IMR-90 (cell line): ENCODE measurements at regions not wholly inside any gene's neighbourhood (a gene's known extent, or its start where the extent isn't known, plus 50 kb on each side); places are given as distances from the start of the nearest gene placed in this dataset.

Experiments used
- ATAC-seq: fragments of 200-7000 bp; cut with Tn5 transposase; 2 replicates; pipeline ENCODE4 v1.9.1; 2020; ENCODE audit warnings: low read depth, mild to moderate bottlenecking, moderate library complexity
- BruUV-seq: library from RNA; stranded (reverse); fragments of 400-500 nt; replicated peaks from 2 replicates; lab custom pipeline; 2021; lab: Mats Ljungman, UMichigan
- CTCF ChIA-PET: fragments of 300-600 bp; formaldehyde crosslinking; extraction: SDS; loops from one replicate; lab custom pipeline; 2021; ENCODE audit warnings: antibody characterized with exemption; lab: Yijun Ruan, JAX
- POLR2A ChIA-PET: fragments of 300-600 bp; sonication (Branson Sonifier 250); formaldehyde crosslinking; loops from one replicate; lab custom pipeline; 2022; ENCODE audit warnings: antibody characterized with exemption; ENCODE audit not compliant: unreplicated experiment; lab: Charles Lee
- DNase-seq: peaks from one replicate; pipeline ENCODE4 v3.0.0; 2013
- H2AFZ ChIP-seq: replicated peaks from 2 replicates; pipeline ENCODE3; 2013; ENCODE audit warnings: low read length, mild to moderate bottlenecking; ENCODE audit not compliant: poor library complexity
- H2AK5ac ChIP-seq: 2 replicates; pipeline ENCODE4 v1.6.1; 2013; ENCODE audit warnings: low read depth, low read length, inconsistent platforms
- H2AK9ac ChIP-seq: replicated peaks from 2 replicates; pipeline ENCODE3; 2013; ENCODE audit warnings: mild to moderate bottlenecking, low read depth, low read length, moderate library complexity; ENCODE audit not compliant: poor library complexity
- H2BK120ac ChIP-seq: 2 replicates; pipeline ENCODE4 v1.6.1; 2013; ENCODE audit warnings: low read depth, low read length, inconsistent platforms
- H2BK15ac ChIP-seq: 3 replicates; pipeline ENCODE4 v1.6.1; 2013; ENCODE audit warnings: low read depth, low read length, inconsistent platforms
- H2BK20ac ChIP-seq: 2 replicates; pipeline ENCODE4 v1.6.1; 2013; ENCODE audit warnings: low read depth, mild to moderate bottlenecking, inconsistent platforms, low read length, moderate library complexity
- H2BK5ac ChIP-seq: 2 replicates; pipeline ENCODE4 v1.6.1; 2013; ENCODE audit warnings: mild to moderate bottlenecking, low read depth, low read length, inconsistent platforms; ENCODE audit not compliant: poor library complexity, severe bottlenecking
- H3K14ac ChIP-seq: replicated peaks from 2 replicates; pipeline ENCODE4 v1.6.1; 2013; ENCODE audit warnings: low read depth, low read length, inconsistent platforms
- H3K18ac ChIP-seq: 2 replicates; pipeline ENCODE4 v1.6.1; 2013; ENCODE audit warnings: low read depth, low read length, control low read depth
- H3K23ac ChIP-seq: 2 replicates; pipeline ENCODE4 v1.6.1; 2013; ENCODE audit warnings: low read depth, low read length, inconsistent platforms
- H3K27ac ChIP-seq: 2 replicates; pipeline ENCODE4 v1.5.1; 2013; ENCODE audit warnings: mild to moderate bottlenecking, control low read depth, low read length; ENCODE audit not compliant: insufficient read depth
- H3K27me3 ChIP-seq: 2 replicates; pipeline ENCODE4 v1.6.1; 2013; ENCODE audit warnings: low read length; ENCODE audit not compliant: control insufficient read depth, insufficient read depth
- H3K36me3 ChIP-seq: 2 replicates; pipeline ENCODE4 v1.6.1; 2013; ENCODE audit warnings: low read length, mixed read lengths; ENCODE audit not compliant: control insufficient read depth, insufficient read depth
- H3K4ac ChIP-seq: 2 replicates; pipeline ENCODE4 v1.6.1; 2013; ENCODE audit warnings: low read depth, low read length, inconsistent platforms
- H3K4me1 ChIP-seq: 2 replicates; pipeline ENCODE4 v1.6.1; 2013; ENCODE audit warnings: low read length, mixed read lengths; ENCODE audit not compliant: control insufficient read depth, insufficient read depth
- H3K4me2 ChIP-seq: 2 replicates; pipeline ENCODE4 v1.6.1; 2013; ENCODE audit warnings: low read depth, mild to moderate bottlenecking, control low read depth, low read length, moderate library complexity
- H3K4me3 ChIP-seq: 2 replicates; pipeline ENCODE4 v1.5.1; 2013; ENCODE audit warnings: low read depth, mild to moderate bottlenecking, control low read depth, low read length, moderate library complexity; ENCODE audit not compliant: insufficient read depth
- H3K56ac ChIP-seq: 2 replicates; pipeline ENCODE4 v1.6.1; 2013; ENCODE audit warnings: low read length, inconsistent platforms; ENCODE audit not compliant: insufficient read depth; ENCODE audit errors: extremely low read depth
- H3K79me1 ChIP-seq, 2 experiments: 2 replicates each; pipeline ENCODE4 v1.6.1; 2013; ENCODE audit warnings: low read length in 2 of 2, inconsistent platforms in 1 of 2, low read depth in 1 of 2
- H3K9ac ChIP-seq: 2 replicates; pipeline ENCODE4 v1.6.1; 2013; ENCODE audit warnings: low read depth, low read length, control low read depth
- H3K9me1 ChIP-seq: 2 replicates; pipeline ENCODE4 v1.6.1; 2013; ENCODE audit warnings: low read length, inconsistent platforms; ENCODE audit not compliant: insufficient read depth
- H3K9me3 ChIP-seq: 2 replicates; pipeline ENCODE4 v1.6.1; 2013; ENCODE audit warnings: low read length; ENCODE audit not compliant: control insufficient read depth, insufficient read depth
- H4K20me1 ChIP-seq: 2 replicates; pipeline ENCODE4 v1.6.1; 2013; ENCODE audit warnings: low read length, inconsistent platforms; ENCODE audit not compliant: insufficient read depth
- H4K5ac ChIP-seq: 2 replicates; pipeline ENCODE4 v1.6.1; 2013; ENCODE audit warnings: mild to moderate bottlenecking, low read depth, low read length, control low read depth
- H4K8ac ChIP-seq, 2 experiments: 2 replicates each; pipeline ENCODE4 v1.6.1; 2013; ENCODE audit warnings: low read depth in 2 of 2, low read length in 2 of 2, control low read depth in 1 of 2, inconsistent platforms in 1 of 2
- H4K91ac ChIP-seq: 2 replicates; pipeline ENCODE4 v1.6.1; 2013; ENCODE audit warnings: low read depth, low read length, inconsistent platforms; ENCODE audit not compliant: insufficient read depth
- CHD1 ChIP-seq: IDR thresholded peaks from 2 replicates; pipeline ENCODE4 v1.6.1; 2012; ENCODE audit warnings: low read depth, low read length, improper control_type of control experiment
- FOS ChIP-seq: fragments of 150-350 bp; IDR thresholded peaks from 2 replicates; pipeline ENCODE4 v1.6.1; 2016; ENCODE audit warnings: low read depth, low read length
- POLR2A ChIP-seq: IDR thresholded peaks from 2 replicates; pipeline ENCODE4 v1.6.1; 2012; ENCODE audit warnings: mild to moderate bottlenecking, low read depth, low read length
- WGBS, 2 experiments: methylation state at CpG; one replicate each; pipeline versions ENCODE4 v1.1.5 to v1.1.7; 2013; ENCODE audit warnings: missing lambda C conversion rate in 2 of 2; ENCODE audit not compliant: insufficient read length in 1 of 2; ENCODE audit errors: extremely low coverage in 2 of 2; 5-methylcytosine and 5-hydroxymethylcytosine counted together
- dilution Hi-C: fragments of 300-500 bp; cut with HindIII; formaldehyde crosslinking; loops from one replicate; pipeline ENCODE4 v1.14.3; 2018; ENCODE audit warnings: low sequenced_read_pairs; ENCODE audit not compliant: unreplicated experiment
- in situ Hi-C: fragments of 300-500 bp; cut with MboI; formaldehyde crosslinking; loops from 3 replicates; pipeline ENCODE4 v1.14.3; 2019; ENCODE audit warnings: low sequenced_read_pairs, inconsistent platforms, mixed read lengths
- intact Hi-C: fragments of 100-400 bp; cut with micrococcal nuclease; formaldehyde crosslinking; loops from 2 replicates; pipeline ENCODE4 v1.10.0; 2022
- TF ChIP-seq, protein P1 (sequence below): conservative IDR thresholded peaks from 2 replicates; pipeline ENCODE4 v1.5.1; 2012; ENCODE audit warnings: mild to moderate bottlenecking, low read depth, low read length, improper control_type of control experiment

DNA sequence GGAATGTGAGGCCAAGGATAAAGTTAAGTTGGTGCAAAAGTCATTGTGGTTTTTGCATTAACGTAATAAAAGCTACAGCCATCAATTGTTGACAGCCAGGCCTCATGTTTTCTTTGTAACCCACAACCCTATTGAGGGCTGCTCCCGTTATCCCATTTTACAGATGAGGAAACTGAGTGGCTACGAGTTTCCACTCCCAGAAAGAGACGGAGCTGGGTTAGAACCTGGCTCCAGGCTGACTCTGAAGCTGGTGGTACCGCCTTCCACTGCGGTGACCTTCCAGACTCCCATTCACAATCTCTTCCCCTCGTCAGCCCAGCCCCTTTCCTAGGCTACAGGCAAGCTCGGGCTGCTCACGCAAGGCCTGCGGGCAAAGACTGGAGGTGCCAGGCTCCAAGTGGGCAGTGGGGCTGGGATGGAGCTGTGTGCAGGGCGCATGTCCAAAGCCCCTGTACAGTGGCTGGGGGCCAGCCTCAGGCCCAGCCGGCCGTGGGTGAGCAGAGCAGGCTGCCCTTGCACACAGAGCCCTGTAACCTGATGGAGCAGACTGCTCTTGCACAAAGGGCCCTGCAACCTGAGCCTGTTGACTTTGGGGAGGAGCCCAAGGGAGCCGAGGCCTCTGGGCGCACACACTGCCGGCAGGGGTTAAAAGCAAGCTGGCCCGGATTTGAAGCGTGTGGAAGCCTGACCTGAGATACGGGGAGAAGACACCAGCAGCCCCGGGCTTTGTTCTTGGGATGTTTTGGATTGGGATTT lies 97.4 kb upstream of the TMPRSS2 start:
- Histone ChIP-seq H3K9me1 (no peaks in the 10 kb centered on the region), H3K4me3 (no peak overlapping the region), H2BK120ac (no peak overlapping the region), H4K91ac (no peak overlapping the region), H2BK5ac (no peak overlapping the region), H3K18ac (no peak overlapping the region), H3K14ac (no peak overlapping the region), H2BK20ac (no peak overlapping the region), H3K4me1 (no peaks in the 10 kb centered on the region), H3K36me3 (no peaks in the 10 kb centered on the region), H4K8ac (no peak overlapping the region), H3K4ac (no peak overlapping the region), H3K23ac (no peak overlapping the region), H3K9ac (no peak overlapping the region), H4K5ac (no peak overlapping the region), H2AK5ac (no peak overlapping the region), H3K4me2 (no peak overlapping the region), H2AK9ac (no peak overlapping the region), H2AFZ (no peak overlapping the region), H3K79me1 (no peaks in the 10 kb centered on the region), H2BK15ac (no peak overlapping the region), H4K20me1 (no peaks in the 10 kb centered on the region), H3K9me3 (no peaks in the 10 kb centered on the region), H3K27me3 (peaks cover 28% of the 10 kb centered on the region), H3K56ac (no peak overlapping the region), H3K27ac (no peak overlapping the region)
- BruUV-seq: no TSS peak
- intact Hi-C loops (no loop called here), dilution Hi-C loops (no loop called here), in situ Hi-C loops (no loop called here)
- 95% methylated on average over 4 of the region's 20 CpGs; no CpG with 5 or more reads in 1 of the 2 experiments for WGBS, 2 experiments
- no peak for ATAC-seq
- TF ChIP-seq POLR2A (no peak), FOS (no peak), CHD1 (no peak)
- TF ChIP-seq, protein P1, sequence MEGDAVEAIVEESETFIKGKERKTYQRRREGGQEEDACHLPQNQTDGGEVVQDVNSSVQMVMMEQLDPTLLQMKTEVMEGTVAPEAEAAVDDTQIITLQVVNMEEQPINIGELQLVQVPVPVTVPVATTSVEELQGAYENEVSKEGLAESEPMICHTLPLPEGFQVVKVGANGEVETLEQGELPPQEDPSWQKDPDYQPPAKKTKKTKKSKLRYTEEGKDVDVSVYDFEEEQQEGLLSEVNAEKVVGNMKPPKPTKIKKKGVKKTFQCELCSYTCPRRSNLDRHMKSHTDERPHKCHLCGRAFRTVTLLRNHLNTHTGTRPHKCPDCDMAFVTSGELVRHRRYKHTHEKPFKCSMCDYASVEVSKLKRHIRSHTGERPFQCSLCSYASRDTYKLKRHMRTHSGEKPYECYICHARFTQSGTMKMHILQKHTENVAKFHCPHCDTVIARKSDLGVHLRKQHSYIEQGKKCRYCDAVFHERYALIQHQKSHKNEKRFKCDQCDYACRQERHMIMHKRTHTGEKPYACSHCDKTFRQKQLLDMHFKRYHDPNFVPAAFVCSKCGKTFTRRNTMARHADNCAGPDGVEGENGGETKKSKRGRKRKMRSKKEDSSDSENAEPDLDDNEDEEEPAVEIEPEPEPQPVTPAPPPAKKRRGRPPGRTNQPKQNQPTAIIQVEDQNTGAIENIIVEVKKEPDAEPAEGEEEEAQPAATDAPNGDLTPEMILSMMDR: no peak
- CTCF ChIA-PET: interaction anchor here (0.5 to 2.0 kb wide), 2 partner anchors 212 to 322 kb away, joined by 5 to 9 read pairs; no protein-coding TSS in a partner anchor
- DNase-seq: no peak
- POLR2A ChIA-PET: no interaction called here
